ENCODE measurements at regions not wholly inside any gene's neighbourhood (a gene's known extent, or its start where the extent isn't known, plus 50 kb on each side); places are given as distances from the start of the nearest gene placed in this dataset.
A peak's percentile ranks its signal among the peaks of the same experiment; 100 is the strongest.

- no peak for TF ChIP-seq POLR2A (IDR thresholded peaks at IDR 0.05)
- peak in 1 of 3 donors; percentile 63 for TF ChIP-seq POLR2AphosphoS5 (IDR thresholded peaks at IDR 0.05)
- TF ChIP-seq, protein P1, sequence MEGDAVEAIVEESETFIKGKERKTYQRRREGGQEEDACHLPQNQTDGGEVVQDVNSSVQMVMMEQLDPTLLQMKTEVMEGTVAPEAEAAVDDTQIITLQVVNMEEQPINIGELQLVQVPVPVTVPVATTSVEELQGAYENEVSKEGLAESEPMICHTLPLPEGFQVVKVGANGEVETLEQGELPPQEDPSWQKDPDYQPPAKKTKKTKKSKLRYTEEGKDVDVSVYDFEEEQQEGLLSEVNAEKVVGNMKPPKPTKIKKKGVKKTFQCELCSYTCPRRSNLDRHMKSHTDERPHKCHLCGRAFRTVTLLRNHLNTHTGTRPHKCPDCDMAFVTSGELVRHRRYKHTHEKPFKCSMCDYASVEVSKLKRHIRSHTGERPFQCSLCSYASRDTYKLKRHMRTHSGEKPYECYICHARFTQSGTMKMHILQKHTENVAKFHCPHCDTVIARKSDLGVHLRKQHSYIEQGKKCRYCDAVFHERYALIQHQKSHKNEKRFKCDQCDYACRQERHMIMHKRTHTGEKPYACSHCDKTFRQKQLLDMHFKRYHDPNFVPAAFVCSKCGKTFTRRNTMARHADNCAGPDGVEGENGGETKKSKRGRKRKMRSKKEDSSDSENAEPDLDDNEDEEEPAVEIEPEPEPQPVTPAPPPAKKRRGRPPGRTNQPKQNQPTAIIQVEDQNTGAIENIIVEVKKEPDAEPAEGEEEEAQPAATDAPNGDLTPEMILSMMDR (IDR thresholded peaks at IDR 0.05), result no peak
Measured at GRCh38 chr13:39913928-39914327, 258.5 kb downstream of the COG6 start.

Data from breast epithelium (tissue), 3 donors.